ENCODE measurements at regions not wholly inside any gene's neighbourhood (a gene's known extent, or its start where the extent isn't known, plus 50 kb on each side); places are given as distances from the start of the nearest gene placed in this dataset.

- Mint-ChIP-seq H3K9me3 (peaks cover 0 to 20% (median 6%) of the 10 kb centered on the region in 7 donors), H3K4me1 (no peaks in the 10 kb centered on the region), H3K27ac (no peak overlapping the region), H3K4me3 (no peak overlapping the region), H3K27me3 (peaks cover 0 to 11% (median 9%) of the 10 kb centered on the region in 3 donors), H3K36me3 (no peaks in the 10 kb centered on the region)
- no peak for ATAC-seq (ENCODE audit: low read depth in 2 of 2)
- no peak for DNase-seq
These were observed 148.6 kb upstream of the ZNF507 start for GRCh38 chr19:32196690-32197420.

GRCh38 chr19:32197896-32198882 is 147.2 kb upstream of the ZNF507 start:
- DNase-seq, result no peak
- H3K27ac Mint-ChIP-seq, result no peak overlapping the region
- peaks cover 0 to under 1% (median 0%) of the 10 kb centered on the region in 3 donors for H3K4me1 Mint-ChIP-seq
- H3K4me3 Mint-ChIP-seq, result no peak overlapping the region
- no peak for ATAC-seq (ENCODE audit: low read depth in 2 of 2)
- H3K27me3 Mint-ChIP-seq, result peaks cover 0 to 21% (median 17%) of the 10 kb centered on the region in 3 donors
- H3K36me3 Mint-ChIP-seq, result peaks cover 0 to 2% of the 10 kb centered on the region in 2 donors
- H3K9me3 Mint-ChIP-seq, result peaks cover 0 to 15% (median 3%) of the 10 kb centered on the region in 7 donors

- Mint-ChIP-seq H3K4me3 (no peak overlapping the region), H3K27ac (no peak overlapping the region), H3K4me1 (peaks cover 0 to 4% (median 0%) of the 10 kb centered on the region in 3 donors), H3K9me3 (peaks cover 0 to 4% (median 1%) of the 10 kb centered on the region in 7 donors), H3K36me3 (peaks cover 0 to 6% of the 10 kb centered on the region in 2 donors), H3K27me3 (peaks cover 0 to 27% (median 21%) of the 10 kb centered on the region in 3 donors)
- DNase-seq (no peak), ATAC-seq (ENCODE audit: low read depth in 2 of 2) (no peak)
These were observed 145.8 kb upstream of the ZNF507 start for GRCh38 chr19:32199501-32200040.

- H3K4me1 Mint-ChIP-seq, result peaks cover 0 to 4% (median 0%) of the 10 kb centered on the region in 3 donors
- H3K9me3 Mint-ChIP-seq, result peaks cover 0 to 3% (median 0%) of the 10 kb centered on the region in 7 donors
- H3K27ac Mint-ChIP-seq, result no peak overlapping the region
- DNase-seq, result no peak
- no peak overlapping the region for H3K4me3 Mint-ChIP-seq
- peaks cover 0 to 6% of the 10 kb centered on the region in 2 donors for H3K36me3 Mint-ChIP-seq
- peaks cover 4 to 27% (median 21%) of the 10 kb centered on the region in 3 donors for H3K27me3 Mint-ChIP-seq
- ATAC-seq (ENCODE audit: low read depth in 2 of 2), result no peak
These were observed 144.9 kb upstream of the ZNF507 start for GRCh38 chr19:32200312-32201038.

- peaks cover 0 to 6% of the 10 kb centered on the region in 2 donors for H3K36me3 Mint-ChIP-seq
- H3K4me1 Mint-ChIP-seq, result peaks cover 0 to 4% (median 0%) of the 10 kb centered on the region in 3 donors
- H3K4me3 Mint-ChIP-seq, result no peak overlapping the region
- no peak overlapping the region for H3K27ac Mint-ChIP-seq
- DNase-seq, result no peak
- no peak for ATAC-seq (ENCODE audit: low read depth in 2 of 2)
- H3K9me3 Mint-ChIP-seq, result peaks cover 0 to 3% (median 0%) of the 10 kb centered on the region in 7 donors
- peaks cover 5 to 27% (median 16%) of the 10 kb centered on the region in 3 donors for H3K27me3 Mint-ChIP-seq
These were observed 144.2 kb upstream of the ZNF507 start for GRCh38 chr19:32201211-32201610.

GRCh38 chr19:32201636-32202051 is 143.8 kb upstream of the ZNF507 start:
- no peak overlapping the region for H3K4me3 Mint-ChIP-seq
- no peak for DNase-seq
- peaks cover 0 to 3% (median 0%) of the 10 kb centered on the region in 7 donors for H3K9me3 Mint-ChIP-seq
- peaks cover 0 to 4% (median 0%) of the 10 kb centered on the region in 3 donors for H3K4me1 Mint-ChIP-seq
- no peak overlapping the region for H3K27ac Mint-ChIP-seq
- H3K27me3 Mint-ChIP-seq, result peaks cover 7 to 27% (median 16%) of the 10 kb centered on the region in 3 donors
- ATAC-seq (ENCODE audit: low read depth in 2 of 2), result no peak
- peaks cover 0 to 6% of the 10 kb centered on the region in 2 donors for H3K36me3 Mint-ChIP-seq

GRCh38 chr19:32202244-32202643 is 143.2 kb upstream of the ZNF507 start:
- H3K4me1 Mint-ChIP-seq, result peaks cover 0 to 4% (median 0%) of the 10 kb centered on the region in 3 donors
- DNase-seq, result no peak
- H3K9me3 Mint-ChIP-seq, result peaks cover 0 to 8% (median under 1%) of the 10 kb centered on the region in 7 donors
- H3K36me3 Mint-ChIP-seq, result peaks cover 0 to 6% of the 10 kb centered on the region in 2 donors
- H3K27ac Mint-ChIP-seq, result no peak overlapping the region
- peaks cover 12 to 27% (median 20%) of the 10 kb centered on the region in 3 donors for H3K27me3 Mint-ChIP-seq
- no peak overlapping the region for H3K4me3 Mint-ChIP-seq
- no peak for ATAC-seq (ENCODE audit: low read depth in 2 of 2)

- peaks cover 13 to 29% (median 27%) of the 10 kb centered on the region in 3 donors for H3K27me3 Mint-ChIP-seq
- H3K4me3 Mint-ChIP-seq, result no peak overlapping the region
- H3K27ac Mint-ChIP-seq, result no peak overlapping the region
- ATAC-seq (ENCODE audit: low read depth in 2 of 2) (no peak), DNase-seq (no peak)
- peaks cover 0 to 10% (median 2%) of the 10 kb centered on the region in 7 donors for H3K9me3 Mint-ChIP-seq
- peaks cover 0 to 4% (median 0%) of the 10 kb centered on the region in 3 donors for H3K4me1 Mint-ChIP-seq
- H3K36me3 Mint-ChIP-seq, result peaks cover 0 to 6% of the 10 kb centered on the region in 2 donors
These were observed 142.2 kb upstream of the ZNF507 start for GRCh38 chr19:32203161-32203560.

GRCh38 chr19:32206065-32206464 is 139.3 kb upstream of the ZNF507 start:
- DNase-seq, result no peak
- ATAC-seq (ENCODE audit: low read depth in 2 of 2), result no peak
- Mint-ChIP-seq H3K27me3 (peaks cover 13 to 29% (median 24%) of the 10 kb centered on the region in 3 donors), H3K4me3 (no peak overlapping the region), H3K27ac (no peak overlapping the region), H3K4me1 (peaks cover 0 to 4% (median 0%) of the 10 kb centered on the region in 3 donors), H3K9me3 (peaks cover 5 to 23% (median 14%) of the 10 kb centered on the region in 7 donors), H3K36me3 (peaks cover 6 to 17% of the 10 kb centered on the region in 2 donors)

GRCh38 chr19:32208060-32208459 is 137.3 kb upstream of the ZNF507 start:
- Mint-ChIP-seq H3K27ac (peak overlapping the region in 1 of 6 donors; percentile 41), H3K4me1 (peaks cover 0 to 4% (median 0%) of the 10 kb centered on the region in 3 donors), H3K4me3 (no peak overlapping the region), H3K36me3 (peaks cover 14 to 23% of the 10 kb centered on the region in 2 donors), H3K9me3 (peaks cover 8 to 35% (median 23%) of the 10 kb centered on the region in 7 donors), H3K27me3 (peaks cover 6 to 19% (median 13%) of the 10 kb centered on the region in 3 donors)
- ATAC-seq (ENCODE audit: low read depth in 2 of 2) (no peak), DNase-seq (no peak)

- Mint-ChIP-seq H3K27me3 (peaks cover 26 to 35% (median 32%) of the 10 kb centered on the region in 3 donors), H3K36me3 (no peaks in the 10 kb centered on the region), H3K27ac (peak overlapping the region in 1 of 6 donors; percentile 13), H3K9me3 (peaks cover 0 to 4% (median 0%) of the 10 kb centered on the region in 7 donors), H3K4me1 (peaks cover 4 to 10% (median 8%) of the 10 kb centered on the region in 3 donors), H3K4me3 (no peak overlapping the region)
- DNase-seq (no peak), ATAC-seq (ENCODE audit: low read depth in 2 of 2) (no peak)
These were observed 126.0 kb upstream of the ZNF507 start for GRCh38 chr19:32219392-32219791.

- H3K36me3 Mint-ChIP-seq, result no peaks in the 10 kb centered on the region
- peaks cover 0 to under 1% (median 0%) of the 10 kb centered on the region in 7 donors for H3K9me3 Mint-ChIP-seq
- DNase-seq (no peak), ATAC-seq (ENCODE audit: low read depth in 2 of 2) (no peak)
- H3K27me3 Mint-ChIP-seq, result peaks cover 32 to 41% (median 38%) of the 10 kb centered on the region in 3 donors
- H3K27ac Mint-ChIP-seq, result peak overlapping the region in 1 of 6 donors; percentile 65
- peaks cover 9 to 13% (median 13%) of the 10 kb centered on the region in 3 donors for H3K4me1 Mint-ChIP-seq
- H3K4me3 Mint-ChIP-seq, result no peak overlapping the region
These were observed 125.4 kb upstream of the ZNF507 start for GRCh38 chr19:32219881-32220472.
